Thymus (tissue), 11 donors: ENCODE measurements at regions not wholly inside any gene's neighbourhood (a gene's known extent, or its start where the extent isn't known, plus 50 kb on each side); places are given as distances from the start of the nearest gene placed in this dataset.

Source experiments
- DNase-seq, 9 donors: peaks; one replicate each; pipeline ENCODE4 v3.0.0-alpha.2; 2013; ENCODE audit warnings: low spot score in 9 of 9, low read depth in 6 of 9, missing footprints in 1 of 9
- H3K27ac ChIP-seq, 2 donors: one replicate each; pipeline ENCODE4 v1.5.1; 2013; ENCODE audit warnings: control low read depth in 1 of 2, low read depth in 1 of 2, low read length in 1 of 2, mild to moderate bottlenecking in 1 of 2, moderate library complexity in 1 of 2
- H3K27me3 ChIP-seq, 2 donors: one replicate each; pipeline ENCODE4 v1.5.1; 2013; ENCODE audit warnings: low read length in 1 of 2; ENCODE audit not compliant: control insufficient read depth in 2 of 2, insufficient read depth in 1 of 2
- H3K36me3 ChIP-seq, 2 donors: one replicate each; pipeline ENCODE4 v1.5.1; 2013; ENCODE audit warnings: low read length in 1 of 2, mild to moderate bottlenecking in 1 of 2, moderate library complexity in 1 of 2; ENCODE audit not compliant: control insufficient read depth in 2 of 2, insufficient read depth in 2 of 2
- H3K4me1 ChIP-seq, 2 donors: one replicate each; pipeline ENCODE4 v1.5.1; 2013; ENCODE audit warnings: low read length in 2 of 2; ENCODE audit not compliant: control insufficient read depth in 2 of 2, insufficient read depth in 2 of 2
- H3K4me3 ChIP-seq, 2 donors: one replicate each; pipeline ENCODE4 v1.5.1; 2013; ENCODE audit warnings: low read length in 2 of 2, control low read depth in 1 of 2, mild to moderate bottlenecking in 1 of 2
- H3K9me3 ChIP-seq, 2 donors: one replicate each; pipeline ENCODE4 v1.5.1; 2013; ENCODE audit warnings: low read length in 1 of 2, mild to moderate bottlenecking in 1 of 2; ENCODE audit not compliant: control insufficient read depth in 2 of 2, insufficient read depth in 1 of 2
- WGBS: extraction: QIAGEN DNeasy Blood & Tissue Kit; methylation state at CpG from one replicate; pipeline ENCODE4 v1.1.7; 2013; 5-methylcytosine and 5-hydroxymethylcytosine counted together
- donor health status: healthy.

DNA sequence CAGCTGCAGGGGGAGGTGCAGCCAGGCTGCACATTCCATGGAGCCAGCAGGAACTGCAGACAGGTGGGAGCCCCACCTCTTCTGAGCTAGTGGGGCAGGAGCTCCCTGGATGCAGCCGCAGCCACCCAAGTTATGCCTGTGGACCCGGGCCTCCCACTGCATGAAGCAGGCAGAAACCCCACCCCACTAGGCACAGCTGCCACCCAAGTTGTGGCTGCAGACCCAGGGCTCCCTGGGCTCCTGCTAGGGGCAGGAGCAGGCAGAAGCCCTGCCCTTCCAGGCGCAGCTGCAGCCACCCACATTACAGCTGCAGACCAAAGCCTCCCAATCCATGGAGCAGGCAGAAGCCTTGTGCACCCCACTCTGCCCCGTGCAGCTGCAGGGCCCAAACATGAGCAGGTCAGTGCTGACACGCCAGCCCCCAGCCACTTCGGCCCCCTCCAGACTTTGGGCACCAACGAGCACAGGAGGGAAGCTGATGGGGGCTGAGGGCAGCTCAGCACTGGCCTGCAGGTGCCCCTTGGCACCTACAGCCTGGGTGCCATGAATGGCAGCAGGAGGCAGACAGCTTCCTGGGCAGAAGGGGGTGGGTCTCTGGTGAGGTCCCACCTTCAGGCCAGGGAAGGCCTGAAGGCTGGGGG is 106.9 kb downstream of the C9orf50 start:
- Histone ChIP-seq H3K4me3 (no peak overlapping the region), H3K4me1 (no peaks in the 10 kb centered on the region), H3K9me3 (peaks cover 6 to 44% of the 10 kb centered on the region in 2 donors), H3K27ac (no peak overlapping the region), H3K27me3 (peaks cover 0 to 2% of the 10 kb centered on the region in 2 donors), H3K36me3 (no peaks in the 10 kb centered on the region)
- no peak for DNase-seq
- 97% methylated on average over 7 of the region's 7 CpGs for WGBS

DNA sequence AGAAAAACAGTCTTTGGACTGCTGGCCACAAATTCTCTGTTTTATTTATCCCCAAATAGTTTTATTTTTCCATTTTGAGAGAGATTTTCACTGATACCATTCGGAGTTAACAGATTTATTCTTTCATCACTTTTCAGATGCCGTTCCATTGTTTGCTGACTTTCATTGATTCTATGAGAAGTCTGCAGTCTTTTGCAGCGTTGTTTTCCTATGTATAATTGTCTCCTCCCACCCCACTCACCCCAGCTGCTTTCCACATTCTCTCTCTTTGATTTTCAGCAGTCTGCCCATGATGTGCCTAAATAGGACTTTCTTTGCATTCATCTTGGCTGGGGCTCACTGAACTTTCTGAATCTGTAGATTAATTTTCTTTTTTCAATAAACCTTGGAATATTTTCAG is 107.6 kb downstream of the C9orf50 start:
- no peak overlapping the region for H3K27ac ChIP-seq
- no peaks in the 10 kb centered on the region for H3K36me3 ChIP-seq
- H3K9me3 ChIP-seq: peaks cover 4 to 44% of the 10 kb centered on the region in 2 donors
- no peak overlapping the region for H3K4me3 ChIP-seq
- no peak for DNase-seq
- H3K27me3 ChIP-seq: peaks cover 0 to 2% of the 10 kb centered on the region in 2 donors
- no peaks in the 10 kb centered on the region for H3K4me1 ChIP-seq
- 83% methylated on average over 3 of the region's 3 CpGs for WGBS

DNA sequence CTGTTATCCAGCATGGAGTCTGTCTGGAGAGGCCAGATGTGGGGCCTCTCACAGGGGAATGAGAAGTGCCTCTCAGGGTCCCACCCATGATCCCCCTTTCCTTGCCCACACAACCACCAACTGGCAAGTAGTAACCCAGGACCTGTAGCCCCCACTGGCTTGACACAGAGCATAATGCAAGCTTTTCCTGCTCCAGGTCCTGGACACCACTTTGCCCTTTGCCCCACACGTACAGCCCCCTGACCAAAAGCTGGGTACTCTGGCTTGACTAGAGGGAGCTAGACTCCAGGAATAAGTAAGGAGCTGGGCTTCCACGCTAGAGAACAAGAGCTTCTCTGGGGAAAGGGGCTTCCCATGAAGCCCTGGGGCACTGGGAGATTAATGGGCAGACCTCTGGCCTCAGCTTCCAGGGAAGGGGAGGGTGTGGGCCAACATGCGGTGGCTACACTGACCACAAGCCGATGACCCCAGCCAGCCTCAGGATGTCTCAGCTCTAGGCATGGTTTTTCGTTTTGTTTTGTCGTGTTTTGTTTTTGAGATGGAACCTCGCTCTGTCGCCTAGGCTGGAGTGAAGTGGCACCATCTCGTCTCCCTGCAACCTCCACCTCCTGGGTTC is 109.5 kb downstream of the C9orf50 start:
- no peaks in the 10 kb centered on the region for H3K4me1 ChIP-seq
- 88% methylated on average over 9 of the region's 9 CpGs for WGBS
- H3K9me3 ChIP-seq: peaks cover 4 to 39% of the 10 kb centered on the region in 2 donors
- no peak overlapping the region for H3K4me3 ChIP-seq
- H3K27me3 ChIP-seq: peaks cover 0 to 2% of the 10 kb centered on the region in 2 donors
- H3K36me3 ChIP-seq: no peaks in the 10 kb centered on the region
- no peak overlapping the region for H3K27ac ChIP-seq
- DNase-seq: no peak

DNA sequence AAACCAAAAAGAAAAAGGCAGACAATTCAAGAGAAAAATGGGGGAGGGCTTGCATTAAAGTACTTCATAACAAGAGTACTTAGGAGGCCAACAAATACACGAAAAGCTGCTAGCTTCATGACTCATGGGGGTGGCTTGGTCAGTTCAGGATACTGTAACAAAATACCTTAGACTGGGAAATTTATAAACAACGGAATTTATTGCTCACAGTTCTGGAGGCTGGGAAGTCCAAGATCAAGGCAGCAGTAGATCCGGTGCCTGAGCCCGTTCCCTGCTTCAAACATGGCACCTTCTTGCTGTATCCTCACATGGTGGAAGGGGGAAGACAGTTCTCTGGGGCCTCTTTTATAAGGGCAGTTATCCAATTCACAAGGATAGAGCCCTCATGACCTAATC is 111.4 kb downstream of the C9orf50 start:
- H3K36me3 ChIP-seq: no peaks in the 10 kb centered on the region
- no peaks in the 10 kb centered on the region for H3K4me1 ChIP-seq
- 96% methylated on average over 4 of the region's 4 CpGs for WGBS
- peaks cover 3 to 4% of the 10 kb centered on the region in 2 donors for H3K27me3 ChIP-seq
- H3K4me3 ChIP-seq: no peak overlapping the region
- H3K9me3 ChIP-seq: peaks cover 0 to 30% of the 10 kb centered on the region in 2 donors
- H3K27ac ChIP-seq: no peak overlapping the region
- no peak for DNase-seq

DNA sequence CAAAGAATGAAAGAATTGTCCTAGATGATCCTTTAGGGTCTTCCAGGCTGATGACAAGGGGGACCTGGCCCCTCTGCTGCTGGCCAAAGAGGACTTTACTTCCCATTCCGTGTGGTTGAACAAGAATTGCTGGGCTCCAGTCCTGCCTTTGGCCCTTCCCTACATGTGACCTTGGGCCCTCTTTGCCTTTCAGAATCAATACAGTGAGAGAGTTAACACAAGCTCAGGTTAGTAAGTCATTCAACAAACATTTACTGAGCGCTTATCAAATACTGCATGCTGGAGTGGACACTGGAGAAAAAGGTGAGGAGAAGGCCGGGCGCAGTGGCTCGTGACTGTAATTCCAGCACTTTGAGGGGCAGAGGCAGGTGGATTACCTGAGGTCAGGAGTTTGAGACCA is 113.1 kb downstream of the C9orf50 start:
- H3K4me3 ChIP-seq: no peak overlapping the region
- H3K9me3 ChIP-seq: peaks cover 0 to 16% of the 10 kb centered on the region in 2 donors
- peaks cover 3 to 4% of the 10 kb centered on the region in 2 donors for H3K27me3 ChIP-seq
- no peak for DNase-seq
- no peak overlapping the region for H3K27ac ChIP-seq
- no peaks in the 10 kb centered on the region for H3K4me1 ChIP-seq
- no peaks in the 10 kb centered on the region for H3K36me3 ChIP-seq
- 98% methylated on average over 5 of the region's 5 CpGs for WGBS

DNA sequence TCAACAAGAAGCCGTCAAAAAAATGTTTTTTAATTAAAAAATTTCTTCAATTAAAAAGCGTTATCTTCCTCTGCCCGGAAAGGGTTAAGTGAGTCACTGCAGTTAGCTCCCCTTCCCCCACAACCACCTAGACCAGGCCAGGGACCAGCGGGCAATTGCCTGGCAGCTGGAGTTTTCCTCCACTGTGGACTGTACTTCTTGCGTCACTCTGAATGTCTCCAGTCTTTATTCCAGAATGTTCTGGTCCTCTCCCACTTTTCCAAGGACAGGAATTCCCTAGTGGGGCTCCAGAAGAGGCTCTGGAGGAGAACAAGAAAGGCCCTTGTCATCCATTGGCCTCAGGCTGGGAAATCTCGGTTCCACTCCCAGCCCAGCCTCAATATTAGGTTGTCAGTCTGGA is 114.0 kb downstream of the C9orf50 start:
- Histone ChIP-seq H3K4me1 (no peaks in the 10 kb centered on the region), H3K9me3 (peaks cover 0 to 7% of the 10 kb centered on the region in 2 donors), H3K27ac (no peak overlapping the region), H3K36me3 (no peaks in the 10 kb centered on the region), H3K27me3 (peaks cover 3 to 4% of the 10 kb centered on the region in 2 donors), H3K4me3 (no peak overlapping the region)
- WGBS: 96% methylated on average over 6 of the region's 6 CpGs
- DNase-seq: no peak

DNA sequence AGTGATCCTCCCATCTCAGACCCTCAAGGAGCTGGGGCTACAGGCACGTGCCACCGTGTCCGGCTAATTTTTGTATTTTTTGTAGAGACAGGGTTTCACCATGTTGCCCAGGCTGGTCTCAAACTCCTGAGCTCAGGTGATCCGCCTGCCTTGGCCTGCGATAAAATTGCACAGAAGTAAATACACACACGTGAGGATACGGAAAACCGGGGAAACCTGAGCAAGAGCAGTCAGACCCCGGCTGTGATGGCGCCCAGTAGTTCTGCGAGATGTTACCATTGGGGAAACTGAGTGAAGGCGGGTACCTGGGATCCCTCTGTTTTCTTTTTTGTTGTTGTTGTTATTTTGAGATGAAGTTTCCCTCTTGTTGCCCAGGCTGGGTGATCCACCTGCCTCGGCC is 114.9 kb downstream of the C9orf50 start:
- Histone ChIP-seq H3K9me3 (no peaks in the 10 kb centered on the region), H3K27me3 (peaks cover 2 to 3% of the 10 kb centered on the region in 2 donors), H3K36me3 (no peaks in the 10 kb centered on the region), H3K4me3 (no peak overlapping the region), H3K4me1 (no peaks in the 10 kb centered on the region), H3K27ac (no peak overlapping the region)
- 98% methylated on average over 13 of the region's 13 CpGs for WGBS
- DNase-seq: no peak

DNA sequence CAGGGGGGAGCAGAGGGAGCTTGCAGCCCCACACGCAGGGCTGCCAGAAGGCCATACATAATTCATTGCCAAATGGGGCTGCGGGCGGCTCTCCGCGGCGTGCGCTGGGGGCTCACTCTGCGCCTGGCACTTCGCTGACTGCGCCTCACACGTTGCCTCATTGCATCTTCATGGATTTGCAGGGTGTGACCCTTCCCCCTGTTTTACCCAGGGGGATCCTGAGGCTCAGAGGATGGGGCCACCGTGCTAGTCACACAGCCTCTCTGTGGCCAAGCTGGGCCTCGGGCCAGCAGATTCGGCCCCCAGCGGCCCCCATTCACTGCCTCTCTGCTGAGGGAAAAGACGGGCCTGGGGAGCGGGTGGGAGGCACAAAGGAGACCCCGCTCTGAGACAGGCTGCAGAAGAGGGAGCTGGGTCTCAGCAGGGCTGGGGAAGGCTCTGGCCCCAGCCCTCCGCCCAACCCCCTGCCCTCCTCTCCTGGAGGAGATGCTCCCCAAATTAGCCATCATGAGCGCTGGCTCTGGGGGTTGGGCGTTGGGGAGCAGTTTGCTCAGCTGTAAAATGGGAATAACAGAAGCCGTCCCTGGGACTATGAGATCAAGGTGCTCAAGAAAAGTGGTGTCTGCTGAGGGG is 115.5 kb downstream of the C9orf50 start:
- no peak overlapping the region for H3K4me3 ChIP-seq
- H3K9me3 ChIP-seq: no peaks in the 10 kb centered on the region
- no peak overlapping the region for H3K27ac ChIP-seq
- H3K4me1 ChIP-seq: no peaks in the 10 kb centered on the region
- peaks cover 2 to 3% of the 10 kb centered on the region in 2 donors for H3K27me3 ChIP-seq
- H3K36me3 ChIP-seq: no peaks in the 10 kb centered on the region
- no peak for DNase-seq
- 97% methylated on average over 22 of the region's 22 CpGs for WGBS

DNA sequence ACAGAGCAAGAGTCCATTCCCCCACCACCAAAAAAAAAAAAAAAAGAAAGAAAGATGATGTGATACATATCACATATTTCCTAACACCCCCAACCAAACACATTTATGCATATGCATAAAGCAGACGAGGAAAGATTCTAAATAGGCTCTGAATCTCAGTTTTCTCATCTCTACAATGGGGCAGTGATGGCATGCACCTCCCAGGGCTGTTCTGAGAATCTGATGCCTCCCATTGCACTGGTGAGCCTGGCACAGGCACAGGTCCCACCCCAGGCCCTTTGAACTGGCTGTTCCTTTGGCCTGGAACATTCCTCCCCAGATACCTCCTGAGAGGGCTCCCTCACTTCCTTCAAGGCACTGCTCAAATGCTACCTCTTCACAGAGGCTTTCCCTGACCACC is 116.5 kb downstream of the C9orf50 start:
- H3K4me3 ChIP-seq: no peak overlapping the region
- DNase-seq: no peak
- no peaks in the 10 kb centered on the region for H3K36me3 ChIP-seq
- peaks cover 0 to 5% of the 10 kb centered on the region in 2 donors for H3K4me1 ChIP-seq
- H3K9me3 ChIP-seq: no peaks in the 10 kb centered on the region
- WGBS: 91% methylated on average over 1 of the region's 1 CpG
- no peak overlapping the region for H3K27ac ChIP-seq
- H3K27me3 ChIP-seq: peaks cover 2 to 3% of the 10 kb centered on the region in 2 donors
